Activated T-cell treated with anti-CD3 and anti-CD28 coated beads, Interleukin-2, amount 50 U/mL, for 1 hour (primary cell): ENCODE measurements at regions not wholly inside any gene's neighbourhood (a gene's known extent, or its start where the extent isn't known, plus 50 kb on each side); places are given as distances from the start of the nearest gene placed in this dataset.

Experiments
- DNase-seq: peaks from one replicate; pipeline ENCODE4 v3.0.0-alpha.2; 2020

GRCh38 chr11:116230438-116230837 lies 542.3 kb downstream of the BUD13 start:
- no peak for DNase-seq

- DNase-seq, result no peak
Observed at GRCh38 chr11:116229236-116229970, 543.4 kb downstream of the BUD13 start.

- no peak for DNase-seq
Observed at GRCh38 chr11:116226731-116227130, 546.1 kb downstream of the BUD13 start.

GRCh38 chr11:116225784-116226585 lies 546.8 kb downstream of the BUD13 start:
- no peak for DNase-seq

GRCh38 chr11:116225236-116225635 lies 547.6 kb downstream of the BUD13 start:
- no peak for DNase-seq

GRCh38 chr11:116224889-116225200 lies 547.9 kb downstream of the BUD13 start:
- no peak for DNase-seq

- no peak for DNase-seq
Observed at GRCh38 chr11:116224154-116224888, 548.5 kb downstream of the BUD13 start.

GRCh38 chr11:116221351-116221750 lies 551.4 kb downstream of the BUD13 start:
- DNase-seq, result no peak

- no peak for DNase-seq
Observed at GRCh38 chr11:116219171-116219635, 553.6 kb downstream of the BUD13 start.

- DNase-seq, result no peak
Observed at GRCh38 chr11:116217441-116217840, 555.3 kb downstream of the BUD13 start.

- no peak for DNase-seq
Observed at GRCh38 chr11:116217006-116217405, 555.8 kb downstream of the BUD13 start.

GRCh38 chr11:116215471-116216113 lies 557.2 kb downstream of the BUD13 start:
- DNase-seq, result no peak

- no peak for DNase-seq
Observed at GRCh38 chr11:116211147-116211546, 561.6 kb downstream of the BUD13 start.

GRCh38 chr11:116210663-116211062 lies 562.1 kb downstream of the BUD13 start:
- DNase-seq, result no peak

GRCh38 chr11:116209255-116209654 lies 563.5 kb downstream of the BUD13 start:
- DNase-seq, result no peak

- DNase-seq, result no peak
Observed at GRCh38 chr11:116207421-116208141, 565.2 kb downstream of the BUD13 start.

GRCh38 chr11:116207019-116207418 lies 565.8 kb downstream of the BUD13 start:
- DNase-seq, result no peak

GRCh38 chr11:116202922-116203321 lies 569.9 kb downstream of the BUD13 start:
- DNase-seq, result no peak

- DNase-seq, result no peak
Observed at GRCh38 chr11:116200564-116200963, 572.2 kb downstream of the BUD13 start.

GRCh38 chr11:116199182-116199581 lies 573.6 kb downstream of the BUD13 start:
- no peak for DNase-seq

GRCh38 chr11:116194156-116194904 lies 578.5 kb downstream of the BUD13 start:
- no peak for DNase-seq
